ENCODE measurements at regions not wholly inside any gene's neighbourhood (a gene's known extent, or its start where the extent isn't known, plus 50 kb on each side); places are given as distances from the start of the nearest gene placed in this dataset.

GRCh38 chr14:39628087-39628486 is 195.9 kb upstream of the FBXO33 start:
- Histone ChIP-seq H3K36me3 (replicated peaks in 1 of 2; ENCODE audit: control insufficient read depth in 1 of 2, insufficient read depth in 2 of 2, low read length in 2 of 2) (no peaks in the 10 kb centered on the region), H4K20me1 (ENCODE audit: insufficient read depth, low read length) (no peaks in the 10 kb centered on the region), H3K79me2 (ENCODE audit: insufficient read depth, low read length) (no peaks in the 10 kb centered on the region), H3K9ac (ENCODE audit: insufficient read depth, low read length, poor library complexity, severe bottlenecking) (no peak overlapping the region), H3K9me3 (replicated peaks in 1 of 2; ENCODE audit: control insufficient read depth in 1 of 2, insufficient read depth in 1 of 2, low read length in 2 of 2) (peaks cover 4 to 13% of the 10 kb centered on the region in 2 donors), H3K27ac (ENCODE audit: low read depth in 1 of 2, low read length in 2 of 2) (no peak overlapping the region), H3K27me3 (ENCODE audit: control insufficient read depth in 2 of 2, insufficient read depth in 2 of 2, low read length in 2 of 2) (no peaks in the 10 kb centered on the region), H3K4me1 (ENCODE audit: control insufficient read depth in 1 of 2, insufficient read depth in 2 of 2, low read length in 2 of 2) (no peaks in the 10 kb centered on the region), H2AFZ (ENCODE audit: insufficient read depth, low read depth, low read length, poor library complexity, severe bottlenecking) (no peak overlapping the region), H3K4me3 (replicated peaks in 1 of 3; ENCODE audit: low read depth in 2 of 3, low read length in 3 of 3) (no peak overlapping the region), H3K4me2 (replicated peaks; ENCODE audit: extremely low read depth, low read length, poor library complexity, severe bottlenecking) (no peak overlapping the region)
- H3K4me3 Mint-ChIP-seq: no peak overlapping the region
- peaks cover 0 to 1% (median 0%) of the 10 kb centered on the region in 3 donors for H3K27me3 Mint-ChIP-seq (ENCODE audit: low read depth in 3 of 3)
- DNase-seq: no peak
- no peak overlapping the region for H3K27ac Mint-ChIP-seq
- WGBS (ENCODE audit: insufficient coverage): no CpG with 5 or more reads among the region's 3 CpGs
- H3K9me3 Mint-ChIP-seq: peaks cover 4 to 18% (median 13%) of the 10 kb centered on the region in 7 donors
- H3K36me3 Mint-ChIP-seq: no peaks in the 10 kb centered on the region
- intact Hi-C loops (cut with micrococcal nuclease): no loop called here
- TF ChIP-seq CTCF (IDR thresholded peaks at IDR 0.05): no peak
- H3K4me1 Mint-ChIP-seq: no peaks in the 10 kb centered on the region

- no peak for DNase-seq
- Histone ChIP-seq H2AFZ (ENCODE audit: insufficient read depth, low read depth, low read length, poor library complexity, severe bottlenecking) (no peak overlapping the region), H3K79me2 (ENCODE audit: insufficient read depth, low read length) (no peaks in the 10 kb centered on the region), H3K27me3 (ENCODE audit: control insufficient read depth in 2 of 2, insufficient read depth in 2 of 2, low read length in 2 of 2) (no peaks in the 10 kb centered on the region), H3K9me3 (replicated peaks in 1 of 2; ENCODE audit: control insufficient read depth in 1 of 2, insufficient read depth in 1 of 2, low read length in 2 of 2) (peaks cover 10 to 14% of the 10 kb centered on the region in 2 donors), H3K36me3 (replicated peaks in 1 of 2; ENCODE audit: control insufficient read depth in 1 of 2, insufficient read depth in 2 of 2, low read length in 2 of 2) (no peaks in the 10 kb centered on the region), H3K4me1 (ENCODE audit: control insufficient read depth in 1 of 2, insufficient read depth in 2 of 2, low read length in 2 of 2) (no peaks in the 10 kb centered on the region), H4K20me1 (ENCODE audit: insufficient read depth, low read length) (no peaks in the 10 kb centered on the region), H3K4me3 (replicated peaks in 1 of 3; ENCODE audit: low read depth in 2 of 3, low read length in 3 of 3) (no peak overlapping the region), H3K4me2 (replicated peaks; ENCODE audit: extremely low read depth, low read length, poor library complexity, severe bottlenecking) (no peak overlapping the region), H3K27ac (ENCODE audit: low read depth in 1 of 2, low read length in 2 of 2) (no peak overlapping the region), H3K9ac (ENCODE audit: insufficient read depth, low read length, poor library complexity, severe bottlenecking) (no peak overlapping the region)
- intact Hi-C loops (cut with micrococcal nuclease): no loop called here
- Mint-ChIP-seq H3K36me3 (no peaks in the 10 kb centered on the region), H3K27ac (no peak overlapping the region), H3K9me3 (peaks cover 4 to 19% (median 14%) of the 10 kb centered on the region in 7 donors), H3K27me3 (ENCODE audit: low read depth in 3 of 3) (peaks cover 0 to 1% (median 0%) of the 10 kb centered on the region in 3 donors), H3K4me1 (no peaks in the 10 kb centered on the region), H3K4me3 (no peak overlapping the region)
- 95% methylated on average over 14 of the region's 17 CpGs for WGBS (ENCODE audit: insufficient coverage)
- no peak for TF ChIP-seq CTCF (IDR thresholded peaks at IDR 0.05)
Observed at GRCh38 chr14:39626589-39627576, 194.7 kb upstream of the FBXO33 start.
